Astrocyte of the spinal cord (primary cell): ENCODE measurements at regions not wholly inside any gene's neighbourhood (a gene's known extent, or its start where the extent isn't known, plus 50 kb on each side); places are given as distances from the start of the nearest gene placed in this dataset.
"Not testable (repeated sequence)": the region's sequence is repeated elsewhere in the genome, so short reads cannot be mapped to it uniquely, and the experiment has no call there.

Source experiments
- DNase-seq: peaks from one replicate; pipeline ENCODE4 v3.0.0; 2011; ENCODE audit warnings: low read depth, low spot score
- H3K4me3 ChIP-seq: 2 replicates; pipeline ENCODE4 v1.5.1; 2011; ENCODE audit warnings: low read depth, mild to moderate bottlenecking, low read length, moderate library complexity
- CTCF ChIP-seq: IDR thresholded peaks from 2 replicates; pipeline ENCODE4 v1.5.1; 2012; ENCODE audit warnings: low read depth, mild to moderate bottlenecking, low read length, inconsistent platforms
- in situ Hi-C: cut with HindIII; loops from 2 replicates; pipeline ENCODE4 v1.10.0; 2017; ENCODE audit warnings: low sequenced_read_pairs

GRCh38 chr14:104404922-104405321, 174.6 kb upstream of the C14orf180 start:
- no peak for TF ChIP-seq CTCF
- H3K4me3 ChIP-seq = no peak overlapping the region
- in situ Hi-C loops = no loop called here
- no peak for DNase-seq

GRCh38 chr14:104405360-104406226, 174.0 kb upstream of the C14orf180 start:
- no peak overlapping the region for H3K4me3 ChIP-seq
- in situ Hi-C loops = no loop called here
- no peak for TF ChIP-seq CTCF
- no peak for DNase-seq

- no peak for DNase-seq
- TF ChIP-seq CTCF = no peak
- in situ Hi-C loops = no loop called here
- no peak overlapping the region for H3K4me3 ChIP-seq
These were observed 172.7 kb upstream of the C14orf180 start for GRCh38 chr14:104406831-104407230.

- no peak overlapping the region for H3K4me3 ChIP-seq
- in situ Hi-C loops = no loop called here
- DNase-seq = no peak
- no peak for TF ChIP-seq CTCF
These were observed 163.2 kb upstream of the C14orf180 start for GRCh38 chr14:104416383-104416782.

- no peak for TF ChIP-seq CTCF
- DNase-seq = no peak
- in situ Hi-C loops = no loop called here
These were observed 159.6 kb upstream of the C14orf180 start for GRCh38 chr14:104419865-104420505.

GRCh38 chr14:104420523-104420922, 159.0 kb upstream of the C14orf180 start:
- in situ Hi-C loops = not testable (repeated sequence)

More at GRCh38 chr14:104419865-104420505, 159.6 kb upstream of the C14orf180 start:
- no peak overlapping the region for H3K4me3 ChIP-seq

GRCh38 chr14:104420990-104421389, 158.6 kb upstream of the C14orf180 start:
- no peak for DNase-seq
- no peak for TF ChIP-seq CTCF
- no peak overlapping the region for H3K4me3 ChIP-seq
- in situ Hi-C loops = no loop called here

More at GRCh38 chr14:104420523-104420922, 159.0 kb upstream of the C14orf180 start:
- H3K4me3 ChIP-seq, DNase-seq: not testable (repeated sequence)
